ENCODE measurements at regions not wholly inside any gene's neighbourhood (a gene's known extent, or its start where the extent isn't known, plus 50 kb on each side); places are given as distances from the start of the nearest gene placed in this dataset.
A peak's percentile ranks its signal among the peaks of the same experiment; 100 is the strongest.
"Not testable (repeated sequence)": the region's sequence is repeated elsewhere in the genome, so short reads cannot be mapped to it uniquely, and the experiment has no call there.

DNA sequence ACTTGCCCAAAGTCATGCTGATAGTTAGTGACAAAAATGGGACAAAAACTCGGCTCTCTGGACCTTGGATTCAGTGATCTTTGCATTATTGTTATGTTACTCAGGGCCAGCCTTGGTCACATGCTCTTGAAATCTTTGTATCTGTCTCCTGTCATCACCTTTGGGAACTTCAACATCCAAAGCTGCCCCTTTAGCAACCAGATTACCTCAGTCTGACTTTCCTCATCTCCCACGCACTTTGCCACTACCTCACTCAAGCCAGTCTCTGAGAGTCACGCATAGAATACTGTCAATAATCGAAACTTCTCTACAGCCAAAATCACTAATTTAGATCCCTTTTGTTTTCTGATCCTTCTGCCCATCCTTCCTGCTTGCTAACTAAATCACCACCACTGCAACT is 90.8 kb upstream of the DAAM1 start:
- DNase-seq: no peak

DNA sequence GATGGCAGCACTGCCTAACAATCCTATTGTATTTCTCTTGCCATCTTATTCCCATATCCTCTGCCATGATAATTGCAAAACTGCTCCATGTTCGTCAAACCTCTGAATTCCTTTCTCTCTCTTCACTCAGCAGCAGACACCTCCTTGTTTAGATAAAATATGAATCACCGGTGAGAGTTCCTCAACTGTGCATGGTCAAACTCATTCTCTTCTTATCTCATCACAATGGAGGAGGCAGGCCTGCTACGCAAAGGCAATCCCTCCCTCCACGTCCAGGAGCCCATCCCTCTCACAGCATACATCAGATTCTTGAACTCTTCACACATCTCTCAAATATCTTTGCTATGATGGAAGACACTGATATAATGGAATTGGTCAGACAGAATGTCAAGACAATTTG is 90.1 kb upstream of the DAAM1 start:
- DNase-seq: no peak

DNA sequence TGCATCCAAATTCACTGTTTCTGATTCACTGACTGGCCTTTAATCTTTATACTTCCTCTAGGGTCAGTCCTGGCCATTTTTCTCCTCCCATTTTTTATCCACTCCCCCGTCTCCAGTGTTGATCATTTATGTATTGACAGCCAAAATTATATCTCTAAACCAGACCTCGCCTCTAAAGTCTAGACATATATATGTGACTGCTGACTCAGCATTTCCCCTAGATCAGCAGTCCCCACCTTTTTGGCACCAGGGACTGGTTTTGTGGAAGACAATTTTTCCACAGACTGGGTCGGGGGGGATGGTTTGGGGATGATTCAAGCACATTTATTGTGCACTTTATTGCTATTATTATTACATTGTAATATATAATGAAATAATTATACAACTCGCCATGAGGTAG is 88.3 kb upstream of the DAAM1 start:
- DNase-seq: no peak

DNA sequence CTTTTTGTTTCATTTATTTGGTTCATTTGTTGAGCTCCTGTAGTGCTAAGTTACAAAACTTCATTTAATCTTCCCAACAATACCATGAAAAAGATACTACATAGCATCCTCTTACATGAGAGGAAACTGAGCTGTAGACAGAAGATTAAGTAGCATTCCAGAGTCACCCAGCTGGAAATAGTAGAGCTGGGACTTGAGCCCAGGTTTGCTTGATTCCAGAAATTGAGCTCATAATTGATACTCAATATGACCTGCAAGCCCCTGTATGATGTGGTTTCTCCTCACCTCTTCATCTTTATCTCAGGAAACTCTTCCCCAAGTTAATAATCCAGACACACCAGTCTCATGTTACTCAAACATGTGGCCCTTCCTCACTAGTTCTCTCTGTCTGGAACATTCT is 87.0 kb upstream of the DAAM1 start:
- DNase-seq: no peak

DNA sequence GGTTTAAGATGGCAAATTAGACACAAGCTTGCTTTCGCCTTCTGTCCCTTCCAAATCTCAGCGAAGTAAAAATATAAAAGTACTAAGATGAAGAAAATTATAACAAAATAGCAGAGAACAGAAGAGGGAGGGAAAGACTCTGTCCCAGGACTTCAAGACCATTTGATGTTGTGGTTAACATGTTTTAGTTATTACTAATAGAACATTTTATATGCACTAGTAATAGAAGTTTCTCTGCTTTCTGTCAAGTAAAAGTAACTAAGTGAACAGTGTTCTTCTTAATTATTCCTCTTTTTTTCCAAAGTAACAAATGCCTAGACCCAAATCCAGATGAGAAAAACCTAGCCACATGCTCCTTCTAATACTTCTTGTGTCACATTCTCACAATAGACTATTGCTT is 85.1 kb upstream of the DAAM1 start:
- no peak for DNase-seq

DNA sequence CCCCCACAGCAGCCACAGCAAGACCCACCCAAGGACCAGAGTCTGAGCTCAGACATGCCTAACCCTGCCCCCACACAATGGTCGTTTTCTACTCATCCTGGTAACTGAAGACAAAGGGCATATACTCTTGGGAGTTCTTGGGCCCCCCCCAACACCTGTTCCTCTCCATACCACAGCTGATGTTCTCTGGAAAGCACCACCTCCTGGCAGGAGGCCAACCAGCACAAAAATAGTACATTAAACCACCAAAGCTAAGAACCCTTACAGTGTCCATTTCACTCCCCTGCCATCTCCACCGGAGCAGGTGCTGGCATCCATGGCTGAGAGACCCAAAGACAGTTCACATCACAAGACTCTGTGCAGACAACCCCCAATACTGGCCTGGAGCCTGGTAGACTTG is 80.6 kb upstream of the DAAM1 start:
- DNase-seq: no peak

DNA sequence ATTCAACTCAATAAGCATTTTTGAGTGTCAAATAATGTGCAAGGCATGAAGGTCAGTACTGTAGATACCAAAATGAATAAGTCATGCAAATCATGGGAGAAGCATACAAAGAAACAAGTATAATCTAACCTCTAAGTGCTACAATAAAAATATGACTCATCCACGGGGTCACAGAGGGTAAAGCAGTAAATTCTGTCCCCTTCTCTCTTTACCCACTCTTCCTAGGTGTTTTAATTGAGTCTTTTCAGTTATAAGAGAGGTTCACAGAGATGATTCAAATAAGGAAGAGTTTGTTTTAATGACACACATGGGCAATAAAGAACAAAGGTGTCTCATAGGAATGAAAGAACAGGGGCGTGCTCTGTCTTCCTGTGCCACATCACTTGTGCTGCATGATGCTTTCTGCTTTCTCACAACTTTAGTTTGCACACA is 71.5 kb upstream of the DAAM1 start:
- DNase-seq: no peak

DNA sequence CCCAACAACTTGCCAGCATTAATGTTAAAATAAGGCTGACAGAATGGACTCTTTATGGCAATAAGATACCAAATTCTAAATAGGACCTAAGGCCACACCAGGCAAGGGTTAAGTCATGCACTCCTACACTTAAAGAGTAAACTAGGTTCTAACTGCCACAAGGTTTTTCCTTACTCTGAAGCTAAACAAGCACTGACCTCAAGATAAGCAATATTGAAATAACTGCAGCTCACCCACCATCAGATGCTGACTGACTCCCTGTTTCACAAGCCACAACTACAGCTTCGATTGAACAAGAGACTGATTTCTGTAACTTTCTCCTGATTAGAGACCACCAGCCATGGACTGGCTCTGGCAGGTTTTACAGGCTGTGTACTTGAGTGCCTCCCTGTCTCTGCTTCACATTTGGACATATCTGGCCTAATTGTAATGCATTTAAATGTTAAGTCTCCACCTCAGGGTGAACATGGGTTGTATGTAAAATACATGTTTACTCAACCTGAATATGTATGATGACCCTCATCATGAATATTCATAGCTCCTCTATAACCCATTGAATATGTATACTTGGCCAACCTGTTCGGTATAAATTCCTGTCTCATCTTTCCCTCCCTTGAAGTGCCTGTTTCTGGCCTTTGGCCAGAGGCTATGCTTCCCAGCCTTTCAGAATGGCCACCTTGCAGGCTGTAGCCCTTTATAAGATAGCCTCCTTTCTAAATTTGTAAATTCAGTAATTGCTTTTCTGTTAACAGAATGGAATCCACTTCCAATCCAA is 70.5 kb upstream of the DAAM1 start:
- no peak for DNase-seq

DNA sequence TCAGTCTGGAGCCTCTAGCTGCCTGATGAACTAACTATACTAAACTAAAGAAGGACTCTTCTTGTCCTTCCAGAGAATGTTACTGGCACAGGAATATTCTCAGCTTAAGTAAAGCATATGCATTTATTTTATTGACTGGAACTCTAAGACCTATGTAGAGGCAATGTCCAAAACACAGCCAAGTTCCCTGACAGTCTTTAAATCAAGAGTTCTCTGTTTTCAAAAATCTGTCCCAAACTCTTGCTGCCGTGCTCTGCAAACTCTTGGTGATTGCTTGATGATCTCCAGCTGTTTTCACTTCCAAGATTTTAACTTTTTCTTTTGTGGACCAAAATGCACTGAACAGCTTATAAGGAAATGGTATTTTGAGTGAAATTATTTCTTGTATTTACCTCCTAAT is 67.5 kb upstream of the DAAM1 start:
- DNase-seq: no peak

DNA sequence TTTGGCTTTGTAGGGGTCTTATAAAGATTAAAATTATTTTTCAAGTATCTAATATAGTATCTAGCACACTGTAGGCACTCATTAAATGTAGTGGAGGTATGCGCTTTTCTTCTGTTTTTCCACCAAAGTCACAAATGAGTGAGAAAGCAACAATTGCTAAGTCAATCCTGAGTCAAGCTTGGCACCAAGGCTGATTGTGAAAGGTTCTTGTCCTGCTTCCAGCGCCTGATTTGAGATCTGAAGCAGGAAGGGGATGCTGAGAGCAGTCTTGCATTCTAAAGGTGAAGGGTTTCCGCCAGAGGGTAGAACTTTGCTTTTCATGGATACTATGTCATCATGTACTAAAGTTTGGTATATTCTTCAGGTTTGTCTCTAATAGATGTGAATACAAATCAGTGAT is 64.9 kb upstream of the DAAM1 start:
- DNase-seq: peak in 1 of 51 donors; percentile 3

DNA sequence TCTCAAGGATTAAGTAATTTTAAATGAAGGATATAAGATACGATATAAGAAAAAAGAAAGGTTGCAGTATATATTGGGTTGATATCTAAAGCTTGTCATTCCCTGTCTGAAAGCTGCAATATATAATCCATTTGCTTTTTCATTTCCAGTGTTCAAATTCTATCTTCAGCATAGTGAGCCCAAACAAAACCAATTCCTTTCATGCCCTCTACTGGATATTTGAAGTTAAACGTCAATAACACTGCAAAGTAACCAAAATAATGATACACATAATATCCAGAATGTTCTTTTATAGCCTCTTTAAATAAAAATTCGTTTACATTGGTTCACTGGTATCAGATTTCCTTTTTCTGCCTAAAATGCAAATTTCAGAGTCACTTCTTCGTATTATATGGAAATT is 64.5 kb upstream of the DAAM1 start:
- DNase-seq: no peak

DNA sequence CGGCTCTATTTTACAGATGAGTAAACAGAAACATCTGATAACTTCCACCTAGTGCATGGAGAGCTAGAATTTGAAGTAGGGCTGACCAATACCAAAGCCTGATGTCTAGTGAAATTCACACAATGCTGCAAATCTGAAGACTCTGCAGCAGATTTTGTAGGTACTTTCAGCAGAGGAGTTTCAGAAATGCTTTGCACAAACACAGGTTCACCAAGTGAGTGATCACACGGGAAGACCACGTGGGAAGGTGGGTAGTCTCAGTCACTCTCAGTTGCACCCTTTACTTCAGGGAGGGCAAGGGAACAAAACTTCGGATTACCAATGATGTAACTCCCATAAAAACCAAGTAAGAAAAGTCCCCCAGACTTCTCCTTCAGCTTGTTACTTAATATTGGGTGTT is 63.3 kb upstream of the DAAM1 start:
- no peak for DNase-seq

DNA sequence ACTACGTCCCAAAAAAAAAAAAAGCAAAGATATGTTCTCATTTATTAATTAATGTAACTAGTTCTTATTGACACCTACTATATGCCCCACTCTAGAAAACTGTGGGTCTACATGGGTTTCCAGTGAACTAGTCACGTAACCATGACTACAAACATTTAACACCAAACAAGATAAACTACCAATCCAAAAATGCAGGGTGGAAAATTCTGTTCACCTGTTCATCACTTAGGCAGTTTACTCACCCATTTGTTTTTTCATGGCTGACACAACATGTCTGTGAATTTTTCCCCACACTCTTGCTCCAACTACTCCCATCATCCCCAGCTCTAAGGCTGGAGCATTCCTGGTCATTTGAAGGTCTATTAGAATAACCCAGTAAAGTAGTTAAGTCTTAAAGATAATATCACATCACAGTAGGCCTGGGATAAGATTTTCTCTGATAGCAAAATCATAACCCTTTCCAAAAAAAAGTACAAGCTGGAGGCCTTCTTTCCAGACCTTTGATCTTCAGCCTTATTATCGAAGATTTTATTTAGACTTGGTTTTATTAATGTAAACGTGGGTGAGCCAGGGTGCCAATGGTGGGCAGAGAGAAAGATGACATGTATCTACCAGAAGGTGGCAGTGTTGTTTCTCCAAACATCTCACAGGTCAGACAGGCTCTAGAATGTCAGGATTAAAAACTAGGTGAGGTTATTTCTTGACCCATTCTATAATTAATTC is 61.6 kb upstream of the DAAM1 start:
- peak in 11 of 51 donors; percentile 0 to 58 (median 5) for DNase-seq

DNA sequence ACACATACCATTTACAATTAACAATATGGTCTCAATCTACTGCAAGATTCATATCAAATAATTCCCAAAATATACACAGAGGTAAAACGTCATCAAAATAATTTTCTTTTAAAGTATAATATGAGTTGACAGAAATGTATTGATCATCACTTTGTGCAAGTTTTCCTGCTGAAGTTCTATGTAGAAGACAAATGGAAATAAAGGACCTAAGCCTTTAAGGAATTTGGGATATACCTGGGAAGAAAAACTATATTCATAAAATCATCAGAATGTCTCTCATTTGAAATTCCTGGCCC is 61.1 kb upstream of the DAAM1 start:
- DNase-seq: no peak

DNA sequence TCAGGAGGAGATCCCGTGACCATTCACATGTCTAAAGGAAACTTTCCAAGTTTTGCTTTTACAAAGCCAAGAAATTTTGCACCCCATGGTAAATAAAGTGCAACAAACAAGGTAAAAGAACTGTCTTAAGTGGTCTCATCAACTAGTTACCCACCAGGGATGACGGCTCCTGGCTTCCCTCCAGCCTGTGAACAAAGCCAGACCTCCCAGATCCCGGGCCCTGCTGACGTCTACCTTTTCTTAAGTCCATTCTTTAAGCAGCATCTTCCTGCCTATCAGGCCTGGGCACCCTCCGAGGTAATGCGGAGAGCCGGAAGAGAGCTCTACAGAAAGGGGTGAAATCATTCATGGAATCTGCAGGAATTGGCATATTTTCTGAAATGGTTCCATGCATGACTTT is 58.0 kb upstream of the DAAM1 start:
- DNase-seq: no peak

DNA sequence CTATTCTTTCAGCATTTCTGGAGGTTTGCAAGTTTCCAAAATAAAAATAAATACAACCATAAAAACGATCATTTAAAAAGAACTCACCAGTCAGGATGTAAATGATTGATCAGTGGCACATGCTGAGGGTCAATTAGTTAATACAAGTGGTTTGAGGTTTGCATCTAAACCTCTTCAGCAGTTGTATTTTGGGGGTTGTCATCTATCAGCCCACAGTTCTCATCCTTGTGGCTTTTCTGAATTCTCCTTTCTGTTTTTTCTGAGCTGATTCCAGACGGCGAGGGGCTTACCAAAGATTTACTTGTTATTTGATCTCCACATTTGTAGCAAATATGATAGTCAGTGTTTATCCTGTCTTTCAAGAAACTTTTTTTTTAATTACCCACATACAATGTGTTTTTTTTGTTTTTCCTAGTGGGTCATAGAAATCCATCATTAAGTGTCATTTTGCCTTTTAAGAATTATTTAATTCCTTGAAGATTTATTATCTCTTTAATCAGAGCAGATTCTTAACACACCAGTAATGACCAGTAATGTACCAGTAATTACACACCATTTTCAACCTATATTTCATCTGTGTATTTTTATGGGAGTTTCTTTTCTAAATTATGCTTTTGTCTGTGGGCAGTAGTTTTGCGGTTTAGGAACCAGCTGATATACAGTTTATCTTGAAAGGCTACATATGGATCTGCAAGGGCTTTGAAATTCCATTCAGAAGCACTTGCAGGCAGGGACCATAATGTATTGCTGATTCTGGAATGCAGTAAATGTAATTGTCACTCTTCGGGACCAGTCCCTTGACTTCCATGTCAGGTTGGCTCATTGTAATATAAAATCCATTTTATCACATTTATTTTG is 56.3 kb upstream of the DAAM1 start:
- DNase-seq: no peak

DNA sequence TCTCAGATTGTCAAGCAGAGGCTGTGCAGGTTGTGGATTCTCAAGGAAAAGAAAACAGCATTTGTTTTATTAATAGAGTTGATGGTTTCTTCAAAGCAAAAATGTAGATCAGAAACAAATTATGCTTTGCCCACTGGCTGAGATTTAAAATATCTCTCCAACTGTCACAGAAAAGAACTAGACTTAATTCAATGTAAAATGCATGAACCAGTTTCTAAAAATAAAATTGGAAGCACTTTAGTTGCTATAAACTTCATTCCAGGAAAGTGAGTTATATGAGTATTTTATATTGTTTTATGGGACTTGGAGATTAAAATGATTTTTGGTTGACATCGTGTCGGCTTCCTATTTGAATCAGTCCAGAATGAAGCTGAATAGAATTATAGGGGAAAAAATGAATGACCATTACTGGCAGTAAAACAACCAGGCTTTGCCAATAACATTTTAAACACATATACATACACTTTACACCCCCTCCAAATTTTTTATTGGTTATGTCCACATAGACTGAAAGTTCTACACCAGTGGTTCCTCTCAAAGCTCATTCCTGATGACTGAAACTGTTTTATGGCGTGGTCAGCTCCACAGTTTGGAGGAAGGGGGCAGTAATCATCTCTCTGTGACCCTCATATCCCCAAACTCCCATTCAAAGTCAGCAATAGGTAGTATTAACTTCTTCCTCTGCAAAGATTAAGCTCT is 55.5 kb upstream of the DAAM1 start:
- DNase-seq: no peak

DNA sequence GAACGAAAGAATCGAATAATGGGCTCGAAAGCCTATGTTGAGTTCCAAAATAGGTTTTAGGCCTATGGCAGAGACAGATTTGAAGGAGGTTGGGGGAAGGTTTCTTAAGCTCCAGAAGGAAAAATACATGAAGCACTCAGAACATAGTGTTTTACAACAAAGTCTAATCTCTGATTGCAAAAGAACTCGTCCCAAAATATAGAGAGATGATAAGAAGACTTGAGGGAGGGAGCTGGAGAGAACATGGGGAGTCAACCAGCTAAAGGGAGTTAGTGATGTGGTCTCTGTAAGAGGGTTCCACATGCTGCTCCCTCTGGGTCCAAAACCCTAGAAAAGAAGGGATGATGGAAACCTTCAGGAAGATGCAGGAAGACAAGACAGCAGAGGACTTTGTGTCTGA is 54.8 kb upstream of the DAAM1 start:
- DNase-seq: no peak

DNA sequence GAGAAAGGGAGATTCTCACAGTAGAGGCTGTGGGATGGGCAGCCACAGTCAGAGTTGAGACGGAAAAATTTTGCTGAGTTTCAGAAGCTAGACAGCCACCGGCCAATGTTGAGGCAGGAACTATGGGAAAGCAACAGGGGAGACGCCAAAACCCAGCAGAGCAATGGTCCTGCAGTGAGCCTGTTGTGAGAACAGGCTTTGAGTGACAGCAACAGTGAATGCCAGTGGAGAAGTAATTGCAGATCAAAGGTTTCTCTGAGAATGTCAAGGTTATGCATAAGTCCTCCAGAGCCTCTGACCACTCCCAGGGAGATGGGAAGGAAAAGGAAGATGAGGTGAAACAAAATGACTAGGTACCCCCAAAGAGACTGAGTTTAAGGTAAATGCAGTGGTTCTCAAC is 54.2 kb upstream of the DAAM1 start:
- DNase-seq: no peak

DNA sequence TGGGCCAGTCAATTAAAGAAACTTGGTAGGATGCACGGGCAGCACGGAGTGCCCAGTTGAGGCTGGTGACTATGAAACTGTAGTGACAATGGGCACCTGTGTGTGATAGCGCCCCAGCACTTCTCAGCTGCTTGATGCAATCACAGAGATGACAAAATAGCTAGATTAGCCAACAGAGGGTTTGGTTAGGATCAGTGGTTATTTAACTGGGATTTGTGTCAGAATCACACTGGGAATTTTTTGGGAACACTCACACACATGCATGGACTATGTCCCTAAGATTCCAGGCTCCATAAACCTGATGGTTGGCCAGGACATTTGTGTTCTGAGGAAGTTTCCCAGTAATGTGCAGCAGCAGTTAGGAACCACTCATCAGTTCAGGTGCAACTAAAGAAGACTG is 51.2 kb upstream of the DAAM1 start:
- DNase-seq: no peak

DNA sequence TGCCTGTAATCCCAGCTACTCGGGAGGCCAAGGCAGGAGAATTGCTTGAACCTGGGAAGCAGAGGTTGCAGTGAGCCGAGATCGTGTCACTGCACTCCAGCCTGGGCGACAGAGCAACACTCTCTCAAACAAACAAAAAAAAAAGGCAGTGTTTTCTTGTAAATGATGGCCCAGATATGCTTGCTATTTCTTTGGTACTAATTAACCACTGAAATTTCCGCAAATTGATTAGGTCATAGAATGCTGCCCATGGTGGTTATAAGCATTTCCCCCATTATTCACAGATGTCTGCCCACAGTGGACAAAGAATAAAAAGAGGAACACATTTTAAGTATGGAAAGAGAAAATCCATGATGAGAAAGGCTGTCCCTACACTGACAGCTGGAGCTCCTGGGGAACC is 49.9 kb upstream of the DAAM1 start:
- not testable (repeated sequence) for DNase-seq

All from hypothalamus (tissue), 51 donors.